IPS DF 4.7 (cell line): ENCODE measurements at regions not wholly inside any gene's neighbourhood (a gene's known extent, or its start where the extent isn't known, plus 50 kb on each side); places are given as distances from the start of the nearest gene placed in this dataset.

Experiments
- DNase-seq: peaks from one replicate; pipeline ENCODE4 v3.0.0-alpha.2; 2013; ENCODE audit warnings: low spot score; ENCODE audit errors: extremely low read depth

DNA sequence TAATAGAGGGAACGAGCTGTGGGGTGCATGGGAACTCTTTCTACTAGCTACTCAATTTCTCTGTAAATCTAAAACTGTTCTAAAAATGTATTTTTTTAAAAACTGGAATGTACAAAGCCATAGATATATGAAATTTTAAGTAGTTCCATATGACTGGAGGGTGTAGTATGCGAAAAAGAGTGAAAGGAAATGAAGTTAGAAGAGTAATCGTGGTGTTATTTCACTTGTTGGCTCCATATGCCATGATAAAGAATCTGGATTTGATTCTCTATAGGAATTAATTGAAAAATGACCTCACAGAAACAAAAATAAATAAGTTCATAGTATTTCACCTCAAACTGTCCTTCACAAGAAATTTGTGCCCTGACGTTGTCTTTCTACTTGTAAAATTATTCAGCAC lies 500.2 kb downstream of the TENT5A start:
- DNase-seq = no peak

DNA sequence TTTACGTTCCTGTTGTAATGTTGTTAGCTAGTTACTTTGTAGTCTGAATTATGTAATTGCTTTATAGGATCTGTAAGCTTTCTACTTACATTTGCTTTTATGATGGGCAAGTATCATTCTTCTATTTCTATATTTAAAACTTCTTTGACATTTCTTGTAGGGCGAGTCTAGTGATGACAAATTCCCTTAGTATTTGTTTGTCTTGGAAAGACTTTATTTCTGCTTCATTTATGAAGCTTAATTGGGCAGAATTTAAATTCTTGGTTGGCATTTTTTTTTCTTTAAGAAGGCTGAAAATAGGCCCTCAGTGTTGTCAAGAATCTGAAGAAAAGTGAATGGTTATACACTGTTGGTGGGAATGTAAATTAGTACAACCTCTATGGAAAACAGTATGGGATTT lies 506.3 kb downstream of the TENT5A start:
- DNase-seq = no peak

GRCh38 chr6:81242624-81243023 lies 509.9 kb downstream of the TENT5A start:
- no peak for DNase-seq

- DNase-seq = no peak
Measured at GRCh38 chr6:81241126-81242041, 511.1 kb downstream of the TENT5A start.

- no peak for DNase-seq
Measured at GRCh38 chr6:81238390-81238789, 514.1 kb downstream of the TENT5A start.

DNA sequence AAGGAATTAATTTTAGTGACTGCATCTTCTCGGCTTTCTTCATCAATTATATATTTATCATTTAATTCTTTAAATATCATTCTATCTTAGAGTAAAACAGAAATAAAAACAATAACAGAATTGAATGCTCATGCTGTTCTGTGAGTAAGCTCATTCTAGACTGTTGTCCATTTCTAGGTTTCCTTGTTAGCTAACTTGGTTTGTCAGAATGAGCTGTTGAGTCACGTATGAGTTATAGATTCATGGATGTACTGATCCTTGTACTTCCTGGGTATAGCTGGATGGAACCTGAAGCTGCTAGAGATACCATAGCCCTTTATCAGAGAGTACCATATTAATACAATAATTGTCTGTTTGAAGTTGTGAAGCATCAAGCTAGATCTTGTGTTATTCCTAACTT lies 515.3 kb downstream of the TENT5A start:
- DNase-seq = no peak

DNA sequence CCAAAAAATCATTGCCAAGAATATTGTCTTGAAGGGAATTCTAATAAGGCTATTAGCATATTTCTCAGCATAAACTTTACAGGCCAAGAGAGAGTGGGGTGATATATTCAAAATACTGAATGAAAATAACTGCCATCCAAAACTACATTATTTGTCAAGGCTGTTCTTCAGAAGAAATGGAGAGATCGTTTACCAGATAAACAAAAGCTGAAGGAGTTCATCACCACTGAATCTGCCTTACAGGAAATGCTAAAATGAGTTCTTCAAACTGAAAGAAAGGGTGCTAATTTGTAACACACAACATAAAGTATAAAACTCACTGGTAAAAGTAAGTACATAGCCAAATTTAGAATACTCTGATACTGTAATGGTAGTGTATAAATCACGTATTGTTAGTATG lies 517.0 kb downstream of the TENT5A start:
- DNase-seq = no peak

GRCh38 chr6:81233990-81234389 lies 518.5 kb downstream of the TENT5A start:
- no peak for DNase-seq

DNA sequence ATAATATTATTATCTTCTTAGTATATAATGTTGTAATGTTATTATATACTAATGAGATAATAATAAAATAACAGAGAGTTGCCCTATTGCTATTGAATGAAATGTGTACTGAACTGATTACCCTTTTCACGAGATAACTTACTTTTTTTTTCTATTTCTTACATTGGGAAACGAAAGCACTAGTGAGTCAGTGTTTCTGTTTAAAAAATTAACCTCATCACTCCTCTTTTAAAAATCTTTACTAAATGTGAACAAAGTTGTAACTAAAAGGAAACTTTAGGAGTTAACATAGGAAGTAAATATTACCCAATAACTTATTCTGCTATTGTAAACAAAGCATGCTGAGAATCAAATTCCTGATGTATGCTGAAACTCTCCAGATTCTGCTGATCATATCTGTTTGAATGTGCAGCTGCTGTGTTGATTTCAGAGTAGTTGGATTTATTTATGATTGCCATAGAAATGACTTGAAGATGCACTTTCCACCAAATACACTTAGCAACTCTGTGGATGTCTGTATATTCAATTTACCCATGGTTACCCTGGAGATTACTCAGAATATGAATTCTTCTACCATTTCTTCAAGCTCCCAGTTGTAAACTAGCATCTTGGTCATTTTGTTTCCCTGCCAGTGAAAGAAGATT lies 523.4 kb downstream of the TENT5A start:
- DNase-seq = no peak

GRCh38 chr6:81226957-81227356 lies 525.5 kb downstream of the TENT5A start:
- no peak for DNase-seq

DNA sequence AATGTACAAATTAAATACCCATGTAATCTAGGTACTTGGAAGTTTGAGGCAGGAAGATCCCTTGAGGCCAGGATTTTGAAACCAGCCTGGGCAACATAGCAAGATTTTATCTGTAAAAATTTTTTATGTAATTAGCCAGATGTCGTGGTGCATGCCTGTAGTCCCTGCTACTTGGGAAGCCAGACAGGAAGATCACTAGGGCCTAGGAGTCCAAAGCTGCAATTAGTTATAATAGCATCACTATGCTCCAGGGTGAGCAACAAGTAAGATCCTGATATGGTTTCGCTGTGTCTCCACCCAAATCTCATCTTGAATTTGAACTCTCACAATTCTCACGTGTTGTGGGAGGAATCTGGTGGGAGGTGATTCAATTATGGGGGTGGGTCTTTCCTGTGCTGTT lies 535.8 kb downstream of the TENT5A start:
- no peak for DNase-seq

- DNase-seq = no peak
Measured at GRCh38 chr6:81215092-81215432, 537.4 kb downstream of the TENT5A start.

- no peak for DNase-seq
Measured at GRCh38 chr6:81214414-81215091, 537.9 kb downstream of the TENT5A start.

DNA sequence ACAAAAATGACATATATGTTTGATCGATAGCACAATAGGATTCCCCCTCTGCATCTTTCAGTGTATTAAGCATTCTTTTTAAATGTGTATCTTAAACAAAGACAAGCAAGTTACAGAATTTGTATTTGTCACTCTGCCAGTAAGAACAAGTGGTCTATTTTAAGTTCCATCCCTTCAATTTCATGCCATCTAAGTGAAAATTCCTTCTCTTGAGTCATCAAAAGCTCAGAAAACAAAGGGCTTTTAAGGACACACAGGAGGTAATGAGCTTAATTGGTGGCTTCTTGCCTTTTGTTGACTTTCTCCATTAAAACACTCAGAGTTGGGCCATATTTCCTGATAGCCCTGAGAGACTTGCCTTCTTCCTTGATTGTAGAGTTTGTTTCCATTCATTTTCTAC lies 547.8 kb downstream of the TENT5A start:
- DNase-seq = no peak

- no peak for DNase-seq
Measured at GRCh38 chr6:81194374-81194773, 558.1 kb downstream of the TENT5A start.

GRCh38 chr6:81172056-81172740 lies 580.3 kb downstream of the TENT5A start:
- no peak for DNase-seq

DNA sequence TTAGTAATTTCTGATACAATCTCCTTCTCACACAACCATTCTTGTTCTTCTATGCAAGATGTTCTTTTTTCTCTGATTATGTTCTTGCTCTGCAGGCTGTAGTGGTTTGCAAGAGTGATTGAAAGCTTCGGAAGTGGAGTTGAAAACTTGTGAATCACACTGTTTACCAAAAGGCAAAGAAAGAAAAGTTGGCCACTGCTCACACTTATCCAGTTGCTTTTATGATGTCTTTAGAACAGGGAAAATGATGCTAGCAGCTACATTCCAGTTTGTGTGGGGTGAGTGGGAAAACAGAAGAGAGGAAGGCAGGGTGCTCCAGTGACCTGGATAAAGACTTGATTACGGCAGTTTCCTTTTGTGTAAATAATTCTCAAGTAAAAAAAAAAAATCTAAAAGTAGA lies 583.3 kb downstream of the TENT5A start:
- no peak for DNase-seq

DNA sequence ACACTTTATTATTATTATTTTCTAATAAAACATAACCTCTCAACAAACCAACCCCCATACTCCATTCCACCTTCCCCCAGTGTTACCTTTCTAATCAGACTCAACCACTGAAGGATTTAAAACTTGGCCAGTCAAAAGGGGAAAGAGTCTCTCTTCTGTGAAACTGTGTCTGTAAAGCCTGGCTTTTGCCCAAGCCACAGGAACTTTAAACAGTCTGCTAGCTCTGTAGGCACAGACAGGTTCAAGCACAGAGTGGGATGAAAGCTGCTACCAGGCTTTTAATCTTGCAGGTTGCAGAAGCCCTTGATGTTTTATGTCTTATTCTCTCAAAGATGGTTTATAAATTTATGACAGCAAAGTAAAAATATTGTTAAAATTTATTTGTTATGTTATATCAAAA lies 585.7 kb downstream of the TENT5A start:
- DNase-seq = no peak

GRCh38 chr6:81158956-81159355 lies 593.5 kb downstream of the TENT5A start:
- no peak for DNase-seq

DNA sequence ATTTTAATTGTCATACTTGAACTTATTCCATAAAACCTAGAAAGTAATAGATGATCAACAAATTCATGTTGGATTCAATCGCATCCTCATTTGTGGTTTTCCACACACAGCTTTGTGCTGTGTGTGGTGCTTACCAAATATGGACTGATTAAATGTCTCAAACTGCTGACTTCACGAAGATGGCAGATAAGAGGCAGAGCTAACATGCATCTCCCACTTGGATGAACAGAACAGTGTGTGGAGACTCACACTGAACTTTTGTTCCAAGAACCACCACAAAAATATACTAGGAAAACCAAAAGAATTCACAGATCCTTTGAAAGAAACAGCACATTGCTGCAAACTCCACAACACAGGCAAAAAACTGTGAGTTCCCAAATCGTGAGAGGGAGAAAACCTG lies 603.7 kb downstream of the TENT5A start:
- DNase-seq = no peak

DNA sequence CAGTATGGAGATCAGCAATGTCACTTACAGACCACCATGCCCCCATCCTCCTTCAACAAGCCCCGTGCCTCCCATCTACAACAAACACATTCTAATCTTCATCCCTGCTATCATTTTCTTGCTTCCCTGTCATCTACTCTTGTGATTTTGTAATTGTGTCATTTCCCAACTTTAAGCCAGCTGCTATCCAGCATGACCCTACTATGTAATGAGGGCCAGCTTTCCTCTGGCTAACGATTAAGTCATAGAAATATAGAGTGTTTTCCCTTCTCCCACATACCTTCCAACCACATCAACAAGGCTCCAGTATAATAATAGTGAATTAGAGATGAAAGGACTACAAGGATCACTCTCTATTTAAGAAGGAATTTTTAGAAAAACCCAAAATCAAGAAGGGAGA lies 607.0 kb downstream of the TENT5A start:
- DNase-seq = no peak

DNA sequence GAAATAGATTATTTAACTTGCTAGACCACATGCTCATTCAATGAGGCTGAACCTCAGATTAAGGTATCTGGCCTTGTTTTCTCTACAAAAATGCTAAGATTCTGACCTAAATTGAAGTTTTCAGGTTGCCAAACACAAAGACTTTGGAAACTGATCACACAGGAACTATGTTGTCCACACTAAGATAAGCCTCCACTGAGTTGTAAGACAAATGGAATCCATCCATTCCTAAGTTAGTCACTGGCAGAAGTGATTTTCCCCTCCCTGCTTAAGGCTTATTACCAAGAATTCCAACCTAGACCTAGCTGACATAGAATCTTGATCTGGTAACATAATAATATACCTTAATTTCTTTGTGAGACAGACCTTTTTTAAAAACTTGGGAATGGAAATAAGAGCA lies 608.1 kb downstream of the TENT5A start:
- no peak for DNase-seq
